ENCODE measurements at regions not wholly inside any gene's neighbourhood (a gene's known extent, or its start where the extent isn't known, plus 50 kb on each side); places are given as distances from the start of the nearest gene placed in this dataset.

- TF ChIP-seq, protein P1, sequence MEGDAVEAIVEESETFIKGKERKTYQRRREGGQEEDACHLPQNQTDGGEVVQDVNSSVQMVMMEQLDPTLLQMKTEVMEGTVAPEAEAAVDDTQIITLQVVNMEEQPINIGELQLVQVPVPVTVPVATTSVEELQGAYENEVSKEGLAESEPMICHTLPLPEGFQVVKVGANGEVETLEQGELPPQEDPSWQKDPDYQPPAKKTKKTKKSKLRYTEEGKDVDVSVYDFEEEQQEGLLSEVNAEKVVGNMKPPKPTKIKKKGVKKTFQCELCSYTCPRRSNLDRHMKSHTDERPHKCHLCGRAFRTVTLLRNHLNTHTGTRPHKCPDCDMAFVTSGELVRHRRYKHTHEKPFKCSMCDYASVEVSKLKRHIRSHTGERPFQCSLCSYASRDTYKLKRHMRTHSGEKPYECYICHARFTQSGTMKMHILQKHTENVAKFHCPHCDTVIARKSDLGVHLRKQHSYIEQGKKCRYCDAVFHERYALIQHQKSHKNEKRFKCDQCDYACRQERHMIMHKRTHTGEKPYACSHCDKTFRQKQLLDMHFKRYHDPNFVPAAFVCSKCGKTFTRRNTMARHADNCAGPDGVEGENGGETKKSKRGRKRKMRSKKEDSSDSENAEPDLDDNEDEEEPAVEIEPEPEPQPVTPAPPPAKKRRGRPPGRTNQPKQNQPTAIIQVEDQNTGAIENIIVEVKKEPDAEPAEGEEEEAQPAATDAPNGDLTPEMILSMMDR (IDR thresholded peaks at IDR 0.05): no peak
- no peak for TF ChIP-seq POLR2A (IDR thresholded peaks at IDR 0.05)
- no peak for TF ChIP-seq EP300 (IDR thresholded peaks at IDR 0.05)
Observed at GRCh38 chr6:133606852-133607251, 282.1 kb upstream of the TCF21 start.

All from gastroesophageal sphincter (tissue), 3 donors.